A549 (cell line): ENCODE measurements at regions not wholly inside any gene's neighbourhood (a gene's known extent, or its start where the extent isn't known, plus 50 kb on each side); places are given as distances from the start of the nearest gene placed in this dataset.

Source experiments
- ATAC-seq, 2 experiments: fragments of 200-7000 bp in 1 of 2; fragments of >200 bp in 1 of 2; cut with Nextera tagmentation in 1 of 2; cut with Tn5 transposase in 1 of 2; 3 replicates each; pipeline versions ENCODE4 v1.8.0 to v1.9.1; 2018 to 2020; ENCODE audit warnings: mild to moderate bottlenecking in 1 of 2, moderate library complexity in 1 of 2
- CTCF ChIA-PET: fragments of 300-600 bp; sonication (Branson Sonifier 250); formaldehyde crosslinking; extraction: SDS; loops from one replicate; lab custom pipeline; 2021; ENCODE audit warnings: antibody characterized with exemption, inconsistent platforms; lab: Yijun Ruan, JAX
- POLR2A ChIA-PET: fragments of 350-600 bp; formaldehyde crosslinking; extraction: SDS; loops from one replicate; lab custom pipeline; 2021; ENCODE audit warnings: antibody characterized with exemption, inconsistent platforms; lab: Yijun Ruan, JAX
- DNase-seq, 2 experiments: peaks; one replicate each; pipeline versions ENCODE4 v3.0.0 to v3.0.0-alpha.2; 2011 to 2016; ENCODE audit warnings: low read depth in 1 of 2, low spot score in 1 of 2
- FAIRE-seq: peaks from 2 replicates; lab custom pipeline; 2011; peaks lifted over from hg19 to GRCh38; lab: Jason Lieb, UNC
- H3K27ac ChIP-seq, 2 experiments: fragments of >200 bp; sonication (Bioruptor Twin); formaldehyde crosslinking; 3 replicates each; pipeline ENCODE4 v1.5.1; 2016 to 2017
- H3K4me1 ChIP-seq: fragments of >200 bp; sonication (Bioruptor Twin); formaldehyde crosslinking; 3 replicates; pipeline ENCODE4 v1.6.1; 2016
- H3K4me2 ChIP-seq: fragments of >200 bp; sonication (Bioruptor Twin); formaldehyde crosslinking; 3 replicates; pipeline ENCODE4 v1.6.1; 2016
- H3K4me3 ChIP-seq: fragments of >200 bp; sonication (Bioruptor Twin); formaldehyde crosslinking; 3 replicates; pipeline ENCODE4 v1.5.1; 2016
- H3K9me3 ChIP-seq: fragments of >200 bp; sonication (Bioruptor Twin); formaldehyde crosslinking; 3 replicates; pipeline ENCODE4 v1.6.1; 2016
- BCL3 ChIP-seq: fragments of >200 bp; sonication (Bioruptor Twin); formaldehyde crosslinking; IDR thresholded peaks from 3 replicates; pipeline ENCODE4 v1.6.1; 2016
- CBX8 ChIP-seq: fragments of 200-600 bp; sonication (generic); IDR thresholded peaks from 2 replicates; pipeline ENCODE4 v1.6.1; 2016
- CEBPB ChIP-seq, 2 experiments: fragments of >200 bp in 1 of 2; sonication (Bioruptor Twin) in 1 of 2; formaldehyde crosslinking in 1 of 2; IDR thresholded peaks; 2 replicates each; pipeline ENCODE4 v1.6.1; 2012 to 2016
- EHMT2 ChIP-seq: fragments of 200-600 bp; sonication (generic); IDR thresholded peaks from 2 replicates; pipeline ENCODE4 v1.6.1; 2016; ENCODE audit warnings: antibody characterized with exemption, low read depth, mild to moderate bottlenecking, moderate library complexity
- FOSL2 ChIP-seq, 2 experiments: fragments of 450-650 bp in 1 of 2; fragments of >200 bp in 1 of 2; sonication (Bioruptor Twin) in 1 of 2; formaldehyde crosslinking; IDR thresholded peaks; 2 replicates each; pipeline versions ENCODE4 v1.5.0 to v1.6.1; 2016 to 2020; ENCODE audit warnings: mild to moderate bottlenecking in 1 of 2, moderate library complexity in 1 of 2
- HDAC2 ChIP-seq: fragments of 200-600 bp; sonication (generic); IDR thresholded peaks from 2 replicates; pipeline ENCODE4 v1.6.1; 2016
- HES2 ChIP-seq: fragments of >200 bp; sonication (Bioruptor Twin); formaldehyde crosslinking; IDR thresholded peaks from 2 replicates; pipeline ENCODE4 v1.6.1; 2016
- HOXA7 ChIP-seq: fragments of 250-450 bp; sonication (Bioruptor Pico); IDR thresholded peaks from 2 replicates; pipeline ENCODE4 v1.5.0; 2020; ENCODE audit warnings: mild to moderate bottlenecking, moderate library complexity
- KDM1A ChIP-seq: fragments of 200-600 bp; sonication (generic); IDR thresholded peaks from 2 replicates; pipeline ENCODE4 v1.6.1; 2016; ENCODE audit warnings: low read depth, mild to moderate bottlenecking
- MAFK ChIP-seq: fragments of 450-650 bp; IDR thresholded peaks from 2 replicates; pipeline ENCODE4 v1.6.1; 2014; ENCODE audit not compliant: partially characterized antibody
- NFE2L2 ChIP-seq: fragments of 150-350 bp; conservative IDR thresholded peaks from 2 replicates; pipeline ENCODE4 v1.6.1; 2014; ENCODE audit warnings: low read length
- PBX3 ChIP-seq: IDR thresholded peaks from 2 replicates; pipeline ENCODE4 v1.6.1; 2012
- PHF8 ChIP-seq: fragments of 200-600 bp; sonication (generic); IDR thresholded peaks from 2 replicates; pipeline ENCODE4 v1.6.1; 2016; ENCODE audit warnings: low read depth, mild to moderate bottlenecking, antibody characterized with exemption, moderate library complexity, borderline replicate concordance
- POLR2A ChIP-seq: IDR thresholded peaks from 2 replicates; pipeline ENCODE4 v1.6.1; 2012; ENCODE audit warnings: mild to moderate bottlenecking, low read length
- RAD21 ChIP-seq, 2 experiments: fragments of >200 bp in 1 of 2; sonication (Bioruptor Twin) in 1 of 2; formaldehyde crosslinking in 1 of 2; IDR thresholded peaks in 1 of 2; conservative IDR thresholded peaks in 1 of 2; 2 replicates in 1 of 2; 3 replicates in 1 of 2; pipeline ENCODE4 v1.6.1; 2012 to 2018; ENCODE audit warnings: inconsistent platforms in 1 of 2
- ZC3H11A ChIP-seq: fragments of 450-650 bp; IDR thresholded peaks from 2 replicates; pipeline ENCODE4 v1.6.1; 2014; ENCODE audit warnings: antibody characterized with exemption, mild to moderate bottlenecking
- ZNF302 ChIP-seq: fragments of 250-450 bp; sonication (Bioruptor Pico); IDR thresholded peaks from 2 replicates; pipeline ENCODE4 v1.9.0; 2021; ENCODE audit warnings: inconsistent platforms, mild to moderate bottlenecking, moderate library complexity
- WGBS: methylation state at CpG from one replicate; pipeline ENCODE4 v1.1.6; 2017; ENCODE audit errors: missing lambda C conversion rate; 5-methylcytosine and 5-hydroxymethylcytosine counted together

GRCh38 chr4:58871509-58871908, 1761.3 kb upstream of the IGFBP7 start:
- ChIA-PET CTCF (no interaction called here), POLR2A (no interaction called here)
- ATAC-seq (no peak), DNase-seq (peak in 1 of 2 experiments; percentile 4), FAIRE-seq (no peak)
- 15% methylated on average over 3 of the region's 3 CpGs for WGBS
- TF ChIP-seq FOSL2 (IDR thresholded peaks at IDR 0.05): no peak
- peak; percentile 60 for TF ChIP-seq FOSL2 (CRISPR knock-in tag; IDR thresholded peaks at IDR 0.05)
- TF ChIP-seq NFE2L2: 0 out of 2 replicates have a peak, but pooled peaks have one; percentile 11
- no peak for TF ChIP-seq KDM1A
- Histone ChIP-seq H3K4me2 (peak overlapping the region; percentile 50), H3K9me3 (no peaks in the 10 kb centered on the region), H3K27ac (no peak overlapping the region), H3K4me3 (no peak overlapping the region), H3K4me1 (no peaks in the 10 kb centered on the region)

GRCh38 chr4:58849026-58849425, 1738.8 kb upstream of the IGFBP7 start:
- Histone ChIP-seq H3K4me3 (no peak overlapping the region), H3K9me3 (no peaks in the 10 kb centered on the region), H3K4me1 (no peaks in the 10 kb centered on the region), H3K27ac (no peak overlapping the region), H3K4me2 (no peak overlapping the region)
- ATAC-seq (no peak), DNase-seq (no peak), FAIRE-seq (no peak)
- CTCF ChIA-PET: no interaction called here
- POLR2A ChIA-PET: no interaction called here
- TF ChIP-seq BCL3 (no peak), CEBPB (IDR thresholded peaks at IDR 0.05) (no peak), PBX3 (no peak), RAD21 (conservative IDR thresholded peaks at IDR 0.05 in 1 of 2, IDR thresholded peaks at IDR 0.05 in 1 of 2) (no peak), HES2 (no peak), HOXA7 (CRISPR knock-in tag) (no peak), POLR2A (no peak), PHF8 (no peak), ZNF302 (CRISPR knock-in tag) (no peak), HDAC2 (no peak)
- WGBS: 90% methylated on average over 1 of the region's 1 CpG

GRCh38 chr4:58843455-58843854, 1733.3 kb upstream of the IGFBP7 start:
- ChIA-PET POLR2A (no interaction called here), CTCF (no interaction called here)
- ATAC-seq (no peak), DNase-seq (no peak), FAIRE-seq (no peak)
- H3K4me3 ChIP-seq: no peak overlapping the region
- no peak overlapping the region for H3K4me2 ChIP-seq
- H3K4me1 ChIP-seq: no peaks in the 10 kb centered on the region
- TF ChIP-seq MAFK: peak; percentile 90
- no peak for TF ChIP-seq ZC3H11A
- H3K27ac ChIP-seq: no peak overlapping the region
- H3K9me3 ChIP-seq: no peaks in the 10 kb centered on the region

- Histone ChIP-seq H3K27ac (no peak overlapping the region), H3K9me3 (no peaks in the 10 kb centered on the region)
- no peak for DNase-seq
- TF ChIP-seq CBX8 (no peak), MAFK (peak; percentile 94), PBX3 (no peak), EHMT2 (no peak)
- TF ChIP-seq, all 56 proteins: peak for 1
- Histone ChIP-seq H3K4me2 (peak overlapping the region; percentile 43; the same call in 2 of the 3 replicates), H3K4me3 (no peak overlapping the region), H3K4me1 (no peaks in the 10 kb centered on the region)
- CTCF ChIA-PET: no interaction called here
- ATAC-seq (no peak), FAIRE-seq (no peak)
- POLR2A ChIA-PET: no interaction called here
- 29% methylated on average over 1 of the region's 1 CpG for WGBS
Measured at GRCh38 chr4:58833126-58833525, 1722.9 kb upstream of the IGFBP7 start.
